ENCODE measurements at regions not wholly inside any gene's neighbourhood (a gene's known extent, or its start where the extent isn't known, plus 50 kb on each side); places are given as distances from the start of the nearest gene placed in this dataset.

- TF ChIP-seq EZH2phosphoT487 (IDR thresholded peaks at IDR 0.05; ENCODE audit: low read depth) = no peak
- no peak for TF ChIP-seq CTCF (IDR thresholded peaks at IDR 0.05; ENCODE audit: low read depth, low read length)
Observed at GRCh38 chr15:58302832-58303231, 129.0 kb upstream of the LIPC start.

All from OCI-LY3 (cell line).